GM12891 (cell line): ENCODE measurements at regions not wholly inside any gene's neighbourhood (a gene's known extent, or its start where the extent isn't known, plus 50 kb on each side); places are given as distances from the start of the nearest gene placed in this dataset.

Source experiments
- DNase-seq: peaks from one replicate; pipeline ENCODE4 v3.0.0; 2011; ENCODE audit warnings: low spot score; ENCODE audit not compliant: insufficient read length
- FAIRE-seq: peaks from 2 replicates; lab custom pipeline; 2011; peaks lifted over from hg19 to GRCh38; lab: Jason Lieb, UNC
- PAX5 ChIP-seq: IDR thresholded peaks from 2 replicates; pipeline ENCODE4 v1.6.1; 2011; ENCODE audit warnings: low read length, moderate library complexity, mild to moderate bottlenecking; ENCODE audit not compliant: insufficient read depth, severe bottlenecking
- POLR2A ChIP-seq: IDR thresholded peaks from 2 replicates; pipeline ENCODE4 v1.6.1; 2011; ENCODE audit warnings: low read depth, low read length, control low read depth
- POLR2AphosphoS5 ChIP-seq: IDR thresholded peaks from 2 replicates; pipeline ENCODE4 v1.6.1; 2011; ENCODE audit warnings: low read depth, low read length, control low read depth
- POU2F2 ChIP-seq: IDR thresholded peaks from 2 replicates; pipeline ENCODE4 v1.6.1; 2011; ENCODE audit warnings: low read depth, mild to moderate bottlenecking, control low read depth, low read length, moderate library complexity
- SPI1 ChIP-seq: IDR thresholded peaks from 2 replicates; pipeline ENCODE4 v1.6.1; 2011; ENCODE audit warnings: low read depth, low read length, control low read depth
- TAF1 ChIP-seq: IDR thresholded peaks from 2 replicates; pipeline ENCODE4 v1.6.1; 2011; ENCODE audit warnings: low read depth, low read length, control low read depth

DNA sequence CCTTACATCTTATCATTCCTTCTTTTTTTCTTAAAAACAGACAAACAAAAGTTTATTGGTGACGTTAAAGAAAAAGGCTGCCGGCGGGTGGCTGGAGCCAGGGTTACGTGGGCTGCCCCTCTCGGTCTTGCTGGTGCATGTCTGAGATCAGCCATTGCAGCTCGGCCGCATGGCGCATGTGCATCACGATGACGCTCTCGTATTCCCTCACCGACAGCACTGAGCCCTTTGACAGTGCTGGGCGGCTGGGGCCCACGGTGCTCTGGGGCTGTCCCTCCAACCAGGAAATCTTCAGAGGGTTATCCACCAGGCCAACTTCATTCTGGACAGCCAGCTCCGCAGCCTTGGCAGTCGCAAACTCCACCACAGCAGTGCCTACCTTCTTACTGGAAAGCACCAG is 1081.8 kb upstream of the TMEFF2 start:
- FAIRE-seq = no peak
- TF ChIP-seq SPI1 (no peak), POLR2AphosphoS5 (no peak), PAX5 (no peak), POU2F2 (no peak), POLR2A (no peak), TAF1 (no peak)

DNA sequence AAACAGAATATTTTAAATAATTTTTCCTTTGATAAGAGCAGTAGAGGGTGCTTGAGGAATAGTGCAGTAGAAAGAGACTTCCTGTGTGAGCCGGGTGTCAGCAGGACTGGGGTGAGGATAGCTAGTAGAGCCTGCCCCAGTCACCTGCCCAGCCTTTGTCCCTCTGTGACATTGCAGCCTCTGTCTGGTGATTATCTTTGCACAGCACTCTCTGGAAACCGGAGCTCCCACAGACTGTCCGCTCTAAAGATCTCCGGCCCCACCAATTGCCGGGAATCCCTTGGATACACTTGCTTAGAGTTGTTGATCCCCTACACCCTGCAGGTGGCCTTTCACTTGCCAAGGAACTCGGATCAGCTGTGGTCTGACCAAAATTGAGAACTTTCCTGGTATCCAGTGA is 1081.3 kb upstream of the TMEFF2 start:
- FAIRE-seq (no peak), DNase-seq (no peak)
- no peak for TF ChIP-seq PAX5
- TF ChIP-seq POU2F2 = no peak
- no peak for TF ChIP-seq POLR2A
- TF ChIP-seq TAF1 = no peak

More for the DNA sequence above, 1081.8 kb upstream of the TMEFF2 start:
- DNase-seq = no peak

DNA sequence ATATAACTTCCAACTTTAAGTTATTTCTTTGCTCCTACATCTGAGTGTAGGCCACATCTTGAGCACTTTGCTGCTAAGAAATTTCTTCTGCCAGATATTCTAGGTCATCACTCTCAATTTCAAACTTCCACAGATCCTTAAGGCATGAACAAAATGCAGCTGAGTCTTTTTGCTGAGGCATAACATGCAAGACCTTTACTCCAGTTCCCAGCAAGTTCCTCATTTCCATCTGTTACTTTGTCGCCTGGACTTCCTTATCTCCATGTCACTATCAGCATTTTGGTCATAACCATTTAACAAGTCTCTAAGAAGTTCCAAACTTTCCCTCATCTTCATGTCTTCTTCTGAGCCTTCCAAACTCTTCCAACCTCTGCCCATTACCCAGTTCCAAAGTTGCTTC is 1077.3 kb upstream of the TMEFF2 start:
- DNase-seq = no peak
- TF ChIP-seq POLR2A (no peak), PAX5 (no peak), POLR2AphosphoS5 (no peak), TAF1 (no peak), POU2F2 (no peak)
- FAIRE-seq = no peak

DNA sequence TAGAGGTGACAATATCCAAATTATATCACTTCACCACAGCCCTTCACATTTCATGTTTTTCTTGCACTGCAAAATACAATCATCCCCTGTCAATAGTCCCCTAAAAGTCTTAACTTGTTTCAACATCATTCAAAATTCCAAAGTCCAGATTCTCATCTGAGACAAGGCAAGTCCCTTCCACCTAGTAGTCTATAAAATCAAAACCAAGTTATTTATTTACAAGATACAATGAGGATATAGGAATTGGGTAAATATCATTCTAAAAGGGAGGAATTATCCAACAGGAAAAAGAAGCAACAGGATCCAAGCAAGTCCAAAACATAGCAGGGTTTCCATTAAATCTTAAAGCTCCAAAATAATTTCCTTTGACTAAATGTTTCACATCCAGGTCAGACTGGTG is 1076.1 kb upstream of the TMEFF2 start:
- TF ChIP-seq POLR2AphosphoS5 (no peak), TAF1 (no peak), SPI1 (no peak), POLR2A (no peak), POU2F2 (no peak), PAX5 (no peak)
- DNase-seq (no peak), FAIRE-seq (no peak)

DNA sequence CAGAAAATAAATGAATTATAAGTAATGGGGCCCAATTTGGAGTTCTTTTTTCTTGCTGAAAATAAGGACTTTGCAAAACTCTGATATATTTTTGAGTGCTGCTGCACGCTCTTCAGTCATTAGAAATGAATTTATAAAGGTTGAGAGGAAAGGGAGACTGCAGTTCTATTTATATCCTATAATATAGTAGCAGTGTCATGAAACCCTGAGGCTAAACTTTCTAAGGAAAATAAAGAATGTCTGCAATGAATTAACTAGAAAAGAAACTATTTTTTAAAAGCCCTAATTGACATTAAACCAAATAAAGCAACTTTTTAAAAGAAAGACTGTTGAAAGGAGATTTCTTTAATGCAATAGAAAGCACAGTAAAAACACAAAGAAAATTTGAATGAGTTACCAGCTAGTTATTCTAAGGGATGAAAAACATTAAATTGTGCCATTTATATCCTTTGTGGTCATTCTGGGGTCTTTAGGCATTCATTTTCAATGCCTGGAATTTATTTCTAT is 1072.8 kb upstream of the TMEFF2 start:
- FAIRE-seq (no peak), DNase-seq (no peak)
- TF ChIP-seq POLR2A = no peak
- TF ChIP-seq PAX5 = no peak
- no peak for TF ChIP-seq TAF1
- TF ChIP-seq POU2F2 = no peak
- TF ChIP-seq SPI1 = no peak
- no peak for TF ChIP-seq POLR2AphosphoS5

DNA sequence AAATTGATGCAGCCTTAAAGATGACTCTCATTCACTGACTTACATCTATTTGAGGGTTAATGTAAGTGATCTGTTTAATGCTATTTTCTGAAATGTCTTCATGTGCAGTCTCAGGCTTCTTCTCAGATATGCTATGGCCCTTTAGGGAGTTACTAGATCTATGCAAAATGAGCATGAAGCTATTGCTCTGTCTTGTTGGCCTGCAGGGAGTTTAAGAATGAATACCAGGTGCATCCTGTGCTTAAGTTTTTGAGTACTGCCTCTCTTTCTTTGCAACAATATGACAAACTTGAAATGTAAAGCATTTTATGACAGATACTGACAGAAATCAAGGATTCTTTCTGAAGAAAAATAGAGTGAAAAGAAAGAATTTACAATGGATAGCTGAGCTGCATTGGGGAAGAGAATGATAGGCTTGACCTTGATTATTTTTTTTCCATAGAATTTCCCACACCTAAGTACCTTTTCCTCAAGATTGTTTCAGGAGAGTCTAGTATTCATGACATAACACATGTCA is 1058.3 kb upstream of the TMEFF2 start:
- FAIRE-seq = no peak

DNA sequence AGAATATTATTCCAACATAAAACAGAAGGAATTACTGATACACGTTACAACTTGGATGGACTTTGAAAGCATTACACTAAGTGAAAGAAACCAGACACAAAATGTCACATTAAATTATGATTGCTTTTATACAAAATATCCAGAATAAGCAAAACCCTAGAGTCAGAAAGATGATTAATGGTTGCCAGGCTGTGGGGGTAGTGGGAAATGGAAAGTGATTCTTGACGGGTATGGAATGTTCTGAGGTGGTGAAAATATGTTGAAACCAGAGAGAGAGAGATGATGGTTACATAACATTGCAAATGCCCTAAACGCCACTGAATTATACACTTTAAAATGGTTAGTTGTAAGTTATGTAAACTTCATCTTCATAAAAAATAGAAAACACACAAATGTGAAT is 1057.2 kb upstream of the TMEFF2 start:
- FAIRE-seq = no peak

More for the DNA sequence above, 1058.3 kb upstream of the TMEFF2 start:
- no peak for DNase-seq
- TF ChIP-seq TAF1 (no peak), SPI1 (no peak), POLR2A (no peak), PAX5 (no peak), POLR2AphosphoS5 (no peak), POU2F2 (no peak)

DNA sequence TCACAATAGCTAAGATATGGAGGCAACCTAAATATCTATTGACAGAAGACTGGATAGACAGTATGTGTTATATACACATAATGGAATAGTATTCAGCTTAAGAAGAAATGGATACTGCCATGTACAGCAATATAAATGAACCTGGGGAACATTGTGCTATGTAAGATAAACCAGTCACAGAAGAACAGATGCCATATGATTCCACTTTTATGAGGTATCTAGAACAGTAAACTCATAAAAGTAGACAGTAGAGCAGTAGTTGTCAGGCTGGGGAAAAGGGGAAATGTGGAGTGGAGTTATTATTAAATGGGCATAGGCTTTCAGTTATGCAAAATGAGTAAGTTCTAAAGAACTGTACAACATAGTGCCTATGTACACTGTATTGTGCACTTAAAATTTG is 1055.7 kb upstream of the TMEFF2 start:
- FAIRE-seq (no peak), DNase-seq (no peak)
- TF ChIP-seq POU2F2 (no peak), TAF1 (no peak), POLR2AphosphoS5 (no peak), PAX5 (no peak), SPI1 (no peak), POLR2A (no peak)

More for the DNA sequence above, 1057.2 kb upstream of the TMEFF2 start:
- TF ChIP-seq POLR2AphosphoS5 = no peak
- no peak for TF ChIP-seq POLR2A
- no peak for TF ChIP-seq TAF1
- TF ChIP-seq SPI1 = no peak
- no peak for DNase-seq

DNA sequence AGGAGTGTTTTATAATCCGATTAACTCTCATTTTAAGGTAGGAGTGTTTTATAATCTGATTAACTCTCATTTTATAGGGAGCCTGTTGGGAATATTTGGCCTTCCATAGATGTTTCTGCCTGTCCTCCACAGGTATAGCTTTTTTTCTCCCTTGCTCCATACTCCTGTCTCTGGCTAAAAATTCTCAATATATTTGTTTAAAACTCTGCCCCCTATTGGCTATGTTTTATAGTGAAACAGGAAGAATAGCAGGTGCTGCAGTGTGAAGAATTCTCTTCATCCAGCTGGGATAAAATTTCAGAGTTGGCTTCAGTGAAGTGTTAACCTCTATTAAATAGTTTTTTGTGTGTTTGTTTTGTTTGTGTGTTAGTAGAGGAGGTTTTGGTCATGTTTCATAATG is 1046.0 kb upstream of the TMEFF2 start:
- TF ChIP-seq POU2F2 = no peak
- no peak for TF ChIP-seq POLR2AphosphoS5
- no peak for TF ChIP-seq TAF1
- TF ChIP-seq SPI1 = no peak
- TF ChIP-seq PAX5 = no peak
- TF ChIP-seq POLR2A = no peak
- no peak for DNase-seq
- no peak for FAIRE-seq

DNA sequence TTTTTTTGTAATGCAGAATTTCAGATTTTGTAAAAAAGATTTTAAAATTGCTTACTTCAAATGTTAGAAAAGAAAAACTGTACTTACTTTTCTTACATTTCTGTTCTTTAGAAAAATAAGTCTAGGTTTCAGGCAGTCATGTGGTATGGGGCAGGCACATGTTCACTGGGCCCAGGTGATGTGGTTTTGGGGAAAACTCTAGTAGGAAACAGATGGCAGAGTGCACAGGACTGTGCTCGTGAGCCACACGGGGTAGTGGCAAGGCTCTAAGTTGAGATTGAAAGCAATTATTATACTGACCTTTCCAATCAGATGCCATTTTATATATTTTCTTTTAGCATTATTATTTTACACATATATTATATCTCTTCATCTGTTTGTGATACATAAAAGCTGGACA is 1036.9 kb upstream of the TMEFF2 start:
- no peak for FAIRE-seq
- TF ChIP-seq POLR2A (no peak), POLR2AphosphoS5 (no peak), TAF1 (no peak), POU2F2 (no peak), PAX5 (no peak), SPI1 (no peak)
- no peak for DNase-seq
